HFFc6 (cell line): ENCODE measurements at regions not wholly inside any gene's neighbourhood (a gene's known extent, or its start where the extent isn't known, plus 50 kb on each side); places are given as distances from the start of the nearest gene placed in this dataset.

Experiments
- DNase-seq: peaks from one replicate; pipeline ENCODE4 v3.0.0-alpha.2; 2018
- H3K27ac Mint-ChIP-seq: 2 replicates; pipeline ENCODE4 v1.8.0; 2020; ENCODE audit warnings: mild to moderate bottlenecking, mixed read lengths
- H3K27me3 Mint-ChIP-seq: 2 replicates; pipeline ENCODE4 v1.8.0; 2021; ENCODE audit warnings: mild to moderate bottlenecking, moderate library complexity, mixed read lengths; ENCODE audit not compliant: insufficient read depth
- H3K36me3 Mint-ChIP-seq: 2 replicates; pipeline ENCODE4 v1.8.0; 2021; ENCODE audit warnings: low read depth, mixed read lengths
- H3K4me1 Mint-ChIP-seq: 2 replicates; pipeline ENCODE4 v1.8.0; 2020; ENCODE audit warnings: low read depth, mixed read lengths
- H3K4me3 Mint-ChIP-seq: 2 replicates; pipeline ENCODE4 v1.8.0; 2020; ENCODE audit warnings: mild to moderate bottlenecking, moderate library complexity, mixed read lengths
- H3K9me3 Mint-ChIP-seq: 2 replicates; pipeline ENCODE4 v1.8.0; 2020; ENCODE audit warnings: mild to moderate bottlenecking, mixed read lengths
- TF ChIP-seq, protein P1 (sequence below): fragments of 200-600 bp; sonication (generic); IDR thresholded peaks from 2 replicates; pipeline ENCODE4 v1.5.0; 2021; ENCODE audit warnings: antibody characterized with exemption, mild to moderate bottlenecking

DNA sequence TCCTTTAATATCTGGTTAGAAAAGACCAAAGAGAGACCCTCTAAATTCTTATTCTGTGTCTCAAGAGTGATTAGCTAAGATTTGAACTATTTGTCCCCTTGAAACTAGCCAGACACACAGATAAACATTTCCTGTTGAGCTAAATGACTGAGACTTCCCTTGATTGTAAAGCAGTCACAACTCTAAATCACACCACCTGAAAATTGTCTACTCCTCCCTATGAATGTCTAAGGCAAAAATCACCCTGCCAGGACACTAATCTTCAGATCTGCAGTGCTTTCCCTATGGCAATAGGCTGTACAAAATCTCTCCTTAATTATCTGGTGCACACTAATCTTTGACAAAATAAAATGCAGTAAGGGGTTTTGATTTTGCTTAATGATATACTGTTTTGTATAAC is 200.5 kb upstream of the GULP1 start:
- peaks cover 3% of the 10 kb centered on the region; the same call in 1 of the 2 replicates for H3K9me3 Mint-ChIP-seq
- no peaks in the 10 kb centered on the region; the same call in 1 of the 2 replicates for H3K4me1 Mint-ChIP-seq
- DNase-seq: no peak
- no peaks in the 10 kb centered on the region; the same call in 1 of the 2 replicates for H3K36me3 Mint-ChIP-seq
- H3K4me3 Mint-ChIP-seq: no peak overlapping the region
- TF ChIP-seq, protein P1, sequence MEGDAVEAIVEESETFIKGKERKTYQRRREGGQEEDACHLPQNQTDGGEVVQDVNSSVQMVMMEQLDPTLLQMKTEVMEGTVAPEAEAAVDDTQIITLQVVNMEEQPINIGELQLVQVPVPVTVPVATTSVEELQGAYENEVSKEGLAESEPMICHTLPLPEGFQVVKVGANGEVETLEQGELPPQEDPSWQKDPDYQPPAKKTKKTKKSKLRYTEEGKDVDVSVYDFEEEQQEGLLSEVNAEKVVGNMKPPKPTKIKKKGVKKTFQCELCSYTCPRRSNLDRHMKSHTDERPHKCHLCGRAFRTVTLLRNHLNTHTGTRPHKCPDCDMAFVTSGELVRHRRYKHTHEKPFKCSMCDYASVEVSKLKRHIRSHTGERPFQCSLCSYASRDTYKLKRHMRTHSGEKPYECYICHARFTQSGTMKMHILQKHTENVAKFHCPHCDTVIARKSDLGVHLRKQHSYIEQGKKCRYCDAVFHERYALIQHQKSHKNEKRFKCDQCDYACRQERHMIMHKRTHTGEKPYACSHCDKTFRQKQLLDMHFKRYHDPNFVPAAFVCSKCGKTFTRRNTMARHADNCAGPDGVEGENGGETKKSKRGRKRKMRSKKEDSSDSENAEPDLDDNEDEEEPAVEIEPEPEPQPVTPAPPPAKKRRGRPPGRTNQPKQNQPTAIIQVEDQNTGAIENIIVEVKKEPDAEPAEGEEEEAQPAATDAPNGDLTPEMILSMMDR: no peak
- no peak overlapping the region for H3K27ac Mint-ChIP-seq
- H3K27me3 Mint-ChIP-seq: no peaks in the 10 kb centered on the region

DNA sequence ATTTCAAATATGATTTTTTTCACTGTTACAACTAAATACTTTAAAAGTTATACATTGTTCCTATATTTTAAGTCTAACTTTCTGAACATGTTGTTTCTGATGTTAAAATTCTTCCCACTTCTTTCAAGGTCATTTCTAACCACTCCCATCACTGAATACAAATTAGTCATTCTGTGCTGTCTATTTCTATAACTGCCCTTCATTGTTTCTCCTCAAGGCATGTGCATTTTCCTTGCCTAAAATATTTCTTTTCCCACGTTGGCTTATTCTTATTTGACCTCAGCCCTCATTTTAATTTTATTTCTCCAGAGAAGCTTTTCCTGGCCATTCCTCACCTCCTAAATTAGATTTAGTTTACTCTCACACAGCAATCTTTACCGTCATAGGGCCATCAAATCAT is 198.9 kb upstream of the GULP1 start:
- Mint-ChIP-seq H3K36me3 (no peaks in the 10 kb centered on the region; the same call in 1 of the 2 replicates), H3K27me3 (no peaks in the 10 kb centered on the region), H3K27ac (no peak overlapping the region), H3K4me1 (no peaks in the 10 kb centered on the region; the same call in 1 of the 2 replicates), H3K9me3 (no peaks in the 10 kb centered on the region), H3K4me3 (no peak overlapping the region)
- TF ChIP-seq, protein P1: no peak
- DNase-seq: no peak

DNA sequence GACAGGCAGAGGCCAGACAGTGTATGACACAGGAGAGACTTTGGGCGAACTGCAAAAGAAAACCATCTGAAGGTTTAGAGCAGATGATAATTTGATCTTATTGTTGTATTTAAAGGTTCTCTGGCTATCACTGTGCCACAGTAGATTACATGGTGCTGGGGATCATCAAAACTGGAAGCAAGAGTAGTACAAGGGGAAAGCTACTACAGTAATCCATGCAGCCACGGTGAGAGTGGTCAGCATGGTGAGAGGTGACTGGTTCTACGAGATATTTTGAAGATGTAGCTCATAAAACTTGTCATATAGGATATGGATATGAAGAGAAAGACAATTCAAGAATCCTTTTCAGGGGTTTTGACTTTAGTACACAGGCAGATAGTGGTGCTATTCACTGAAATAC is 194.8 kb upstream of the GULP1 start:
- H3K36me3 Mint-ChIP-seq: no peaks in the 10 kb centered on the region
- H3K9me3 Mint-ChIP-seq: no peaks in the 10 kb centered on the region
- no peak for DNase-seq
- TF ChIP-seq, protein P1: no peak
- H3K4me3 Mint-ChIP-seq: no peak overlapping the region
- no peaks in the 10 kb centered on the region; the same call in 1 of the 2 replicates for H3K27me3 Mint-ChIP-seq
- no peaks in the 10 kb centered on the region for H3K4me1 Mint-ChIP-seq
- H3K27ac Mint-ChIP-seq: no peak overlapping the region

DNA sequence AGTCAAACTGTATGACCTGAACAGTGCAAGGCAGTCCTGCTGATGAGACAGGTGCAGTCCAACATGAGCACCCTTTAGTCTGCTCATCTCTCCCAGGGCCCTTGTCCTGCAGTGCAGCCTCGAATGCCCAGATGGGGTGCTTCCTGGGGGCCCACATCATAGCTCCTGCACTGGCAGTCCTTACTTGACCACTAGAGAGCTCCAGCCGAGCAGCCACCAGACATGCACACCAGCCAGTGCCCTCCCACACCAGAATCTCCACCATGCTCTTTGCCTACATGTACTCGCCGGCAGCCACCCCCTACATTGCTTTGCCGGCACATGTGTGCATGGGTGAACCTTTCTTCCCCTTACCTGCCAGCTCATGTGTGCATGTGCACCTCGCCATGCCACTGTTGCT is 188.8 kb upstream of the GULP1 start:
- Mint-ChIP-seq H3K9me3 (no peaks in the 10 kb centered on the region), H3K27me3 (no peaks in the 10 kb centered on the region; the same call in none of the 2 replicates), H3K4me1 (peaks cover 4% of the 10 kb centered on the region; the same call in 1 of the 2 replicates), H3K36me3 (no peaks in the 10 kb centered on the region), H3K4me3 (no peak overlapping the region), H3K27ac (no peak overlapping the region)
- DNase-seq: no peak
- TF ChIP-seq, protein P1: no peak

DNA sequence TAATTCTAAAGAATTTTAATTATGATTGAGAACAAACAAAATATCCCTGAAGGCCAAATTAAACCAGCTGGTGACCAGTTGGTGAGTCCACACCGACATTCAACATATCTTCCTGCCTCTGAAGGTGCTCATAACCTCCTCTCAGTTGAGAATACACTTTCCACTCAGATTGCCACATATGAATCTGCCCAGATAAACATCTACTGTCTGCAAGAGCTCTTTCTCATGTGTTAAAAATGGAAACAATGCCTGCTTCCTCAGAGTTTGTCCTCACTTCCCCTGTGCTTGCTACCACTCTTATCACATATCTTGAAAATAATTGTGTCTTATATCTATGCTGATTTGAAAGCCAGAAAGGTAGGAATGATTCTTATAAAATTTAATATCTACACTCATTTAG is 177.7 kb upstream of the GULP1 start:
- H3K27ac Mint-ChIP-seq: peak overlapping the region; percentile 57
- H3K27me3 Mint-ChIP-seq: no peaks in the 10 kb centered on the region
- no peaks in the 10 kb centered on the region for H3K36me3 Mint-ChIP-seq
- H3K4me1 Mint-ChIP-seq: peaks cover 29% of the 10 kb centered on the region
- H3K9me3 Mint-ChIP-seq: no peaks in the 10 kb centered on the region
- TF ChIP-seq, protein P1: no peak
- peak overlapping the region; percentile 61 for H3K4me3 Mint-ChIP-seq
- peak; percentile 64 for DNase-seq

DNA sequence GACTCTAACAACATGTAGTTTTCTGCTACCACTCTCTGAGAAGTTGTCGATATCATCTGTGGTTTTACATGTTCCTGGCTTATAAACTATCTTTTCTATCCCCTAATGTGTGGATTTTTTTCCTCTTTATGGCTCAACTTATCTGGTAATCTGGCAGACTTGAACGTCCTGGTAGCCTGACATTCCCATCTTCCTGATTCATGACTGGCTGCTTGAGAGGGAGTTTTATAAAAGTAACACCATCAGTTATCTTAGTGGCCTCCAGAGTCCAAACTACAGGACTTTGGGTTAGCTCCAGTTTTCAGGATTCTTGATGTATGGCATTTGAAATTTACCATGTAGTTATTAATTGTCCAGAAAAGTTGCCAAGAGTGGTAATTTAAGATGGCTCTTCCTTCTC is 174.0 kb upstream of the GULP1 start:
- H3K4me1 Mint-ChIP-seq: peaks cover 37% of the 10 kb centered on the region
- no peak for DNase-seq
- no peaks in the 10 kb centered on the region for H3K36me3 Mint-ChIP-seq
- no peak overlapping the region for H3K4me3 Mint-ChIP-seq
- H3K9me3 Mint-ChIP-seq: no peaks in the 10 kb centered on the region
- H3K27me3 Mint-ChIP-seq: no peaks in the 10 kb centered on the region
- H3K27ac Mint-ChIP-seq: no peak overlapping the region
- TF ChIP-seq, protein P1: no peak
